SU-DHL-6 (cell line): ENCODE measurements at regions not wholly inside any gene's neighbourhood (a gene's known extent, or its start where the extent isn't known, plus 50 kb on each side); places are given as distances from the start of the nearest gene placed in this dataset.

Source experiments
- H2AFZ ChIP-seq: fragments of 200-600 bp; sonication (generic); 2 replicates; pipeline ENCODE4 v1.6.1; 2014; ENCODE audit warnings: low read depth, mild to moderate bottlenecking, moderate library complexity, mixed read lengths, antibody characterized with exemption, low read length; ENCODE audit not compliant: severe bottlenecking
- H3F3A ChIP-seq: fragments of 200-600 bp; shearing (Covaris generic); 2 replicates; pipeline ENCODE4 v1.6.0; 2016; ENCODE audit warnings: antibody characterized with exemption, mild to moderate bottlenecking; ENCODE audit not compliant: insufficient read depth
- H3K27ac ChIP-seq: fragments of 200-600 bp; sonication (generic); 2 replicates; pipeline ENCODE4 v1.5.1; 2016; ENCODE audit warnings: low read depth, mild to moderate bottlenecking, low read length, moderate library complexity, mixed read lengths
- H3K27me3 ChIP-seq: fragments of 200-600 bp; sonication (generic), shearing (Covaris generic); 2 replicates; pipeline ENCODE4 v1.6.0; 2014; ENCODE audit warnings: mild to moderate bottlenecking, low read length
- H3K36me3 ChIP-seq: fragments of 200-600 bp; sonication (generic); 2 replicates; pipeline ENCODE4 v1.6.1; 2014; ENCODE audit warnings: mild to moderate bottlenecking, low read length, mixed read lengths
- H3K4me2 ChIP-seq: fragments of 300-600, 200-600 bp; shearing (Covaris generic), sonication (generic); 2 replicates; pipeline ENCODE4 v1.6.0; 2014; ENCODE audit warnings: low read length, low read depth, mild to moderate bottlenecking; ENCODE audit not compliant: poor library complexity, severe bottlenecking
- H3K4me3 ChIP-seq: fragments of 200-600 bp; sonication (generic); 2 replicates; pipeline ENCODE4 v1.5.1; 2014; ENCODE audit warnings: antibody characterized with exemption, low read length, mild to moderate bottlenecking, mixed read lengths; ENCODE audit not compliant: insufficient read depth, poor library complexity, severe bottlenecking
- H3K79me2 ChIP-seq: fragments of 200-600 bp; sonication (generic); 2 replicates; pipeline ENCODE4 v1.6.1; 2014; ENCODE audit warnings: mild to moderate bottlenecking, low read length, moderate library complexity; ENCODE audit not compliant: insufficient read depth
- H3K9ac ChIP-seq: fragments of 200-600 bp; sonication (generic); 2 replicates; pipeline ENCODE4 v1.7.0; 2014; ENCODE audit warnings: mild to moderate bottlenecking, low read length
- H3K9me2 ChIP-seq: fragments of 200-600 bp; sonication (generic); replicated peaks from 2 replicates; pipeline ENCODE4 v1.6.1; 2014; ENCODE audit warnings: low read length; ENCODE audit not compliant: insufficient read depth
- H3K9me3 ChIP-seq: fragments of 200-600 bp; sonication (generic); 2 replicates; pipeline ENCODE4 v1.6.1; 2014; ENCODE audit warnings: low read length, mixed read lengths; ENCODE audit not compliant: insufficient read depth
- H4K20me1 ChIP-seq: fragments of 200-600 bp; sonication (generic); 2 replicates; pipeline ENCODE4 v1.6.1; 2014; ENCODE audit warnings: low read depth, mild to moderate bottlenecking, antibody characterized with exemption, low read length, moderate library complexity, mixed read lengths
- EZH2phosphoT487 ChIP-seq: fragments of 200-600 bp; sonication (generic), shearing (Covaris generic); conservative IDR thresholded peaks from 2 replicates; pipeline ENCODE4 v1.6.1; 2018; ENCODE audit warnings: mild to moderate bottlenecking, antibody characterized with exemption, low read length, moderate library complexity, mixed read lengths
- TF ChIP-seq, protein P1 (sequence below): fragments of 200-600 bp; sonication (generic); IDR thresholded peaks from one replicate; pipeline ENCODE4 v1.5.1; 2017; ENCODE audit warnings: antibody characterized with exemption, mild to moderate bottlenecking, low read length, moderate library complexity; ENCODE audit not compliant: insufficient read depth, poor library complexity, severe bottlenecking

DNA sequence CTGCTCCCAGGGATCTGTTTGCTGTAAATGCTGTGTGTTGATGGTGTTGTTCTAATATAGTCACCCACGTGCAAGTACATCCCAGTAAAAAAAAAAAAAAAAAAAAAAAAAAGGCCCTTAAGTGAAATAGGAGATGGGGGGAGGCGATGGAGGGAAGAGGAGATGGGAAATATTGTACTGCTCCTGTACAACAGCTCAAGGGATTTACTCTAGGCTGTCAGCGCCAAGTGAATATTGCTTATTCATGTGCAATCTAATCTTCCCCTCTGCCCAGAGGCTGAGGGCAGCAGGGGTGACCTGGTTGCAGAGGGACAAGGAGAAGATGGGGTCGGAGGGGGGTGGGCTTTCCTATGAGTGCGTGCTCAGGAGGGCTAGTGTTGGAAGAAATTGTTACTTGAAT lies 206.2 kb upstream of the CADM1 start:
- Histone ChIP-seq H3K9me3 (no peaks in the 10 kb centered on the region), H4K20me1 (no peaks in the 10 kb centered on the region), H3K79me2 (no peaks in the 10 kb centered on the region), H3K36me3 (no peaks in the 10 kb centered on the region), H3K4me2 (no peak overlapping the region), H3K4me3 (no peak overlapping the region), H3K27me3 (no peaks in the 10 kb centered on the region), H3K9me2 (no peaks in the 10 kb centered on the region), H2AFZ (no peak overlapping the region), H3F3A (no peaks in the 10 kb centered on the region), H3K27ac (no peak overlapping the region), H3K9ac (no peak overlapping the region)
- no peak for TF ChIP-seq EZH2phosphoT487
- TF ChIP-seq, protein P1, sequence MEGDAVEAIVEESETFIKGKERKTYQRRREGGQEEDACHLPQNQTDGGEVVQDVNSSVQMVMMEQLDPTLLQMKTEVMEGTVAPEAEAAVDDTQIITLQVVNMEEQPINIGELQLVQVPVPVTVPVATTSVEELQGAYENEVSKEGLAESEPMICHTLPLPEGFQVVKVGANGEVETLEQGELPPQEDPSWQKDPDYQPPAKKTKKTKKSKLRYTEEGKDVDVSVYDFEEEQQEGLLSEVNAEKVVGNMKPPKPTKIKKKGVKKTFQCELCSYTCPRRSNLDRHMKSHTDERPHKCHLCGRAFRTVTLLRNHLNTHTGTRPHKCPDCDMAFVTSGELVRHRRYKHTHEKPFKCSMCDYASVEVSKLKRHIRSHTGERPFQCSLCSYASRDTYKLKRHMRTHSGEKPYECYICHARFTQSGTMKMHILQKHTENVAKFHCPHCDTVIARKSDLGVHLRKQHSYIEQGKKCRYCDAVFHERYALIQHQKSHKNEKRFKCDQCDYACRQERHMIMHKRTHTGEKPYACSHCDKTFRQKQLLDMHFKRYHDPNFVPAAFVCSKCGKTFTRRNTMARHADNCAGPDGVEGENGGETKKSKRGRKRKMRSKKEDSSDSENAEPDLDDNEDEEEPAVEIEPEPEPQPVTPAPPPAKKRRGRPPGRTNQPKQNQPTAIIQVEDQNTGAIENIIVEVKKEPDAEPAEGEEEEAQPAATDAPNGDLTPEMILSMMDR: no peak

DNA sequence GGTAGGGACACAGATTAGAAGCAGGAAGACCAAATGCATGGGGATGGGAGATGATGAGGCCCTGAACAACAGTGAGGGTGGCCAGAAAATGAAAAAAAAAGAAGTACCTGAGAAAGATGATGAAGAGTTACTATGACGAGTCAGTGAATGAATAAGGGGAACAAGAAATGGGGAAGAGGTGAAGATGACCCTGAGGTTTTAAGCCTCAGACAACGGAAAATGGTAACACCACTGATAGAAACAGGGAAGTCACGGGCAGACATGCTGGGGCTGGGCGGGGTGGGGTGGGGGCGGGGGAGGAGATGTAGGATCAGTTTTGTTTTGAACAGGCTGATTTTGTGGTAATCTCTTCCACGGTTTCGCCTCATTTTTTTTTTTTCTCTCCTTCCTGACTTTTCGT lies 205.1 kb upstream of the CADM1 start:
- H3K9me2 ChIP-seq: no peaks in the 10 kb centered on the region
- H2AFZ ChIP-seq: no peak overlapping the region
- H3K27me3 ChIP-seq: no peaks in the 10 kb centered on the region
- H3K4me3 ChIP-seq: no peak overlapping the region
- H3K36me3 ChIP-seq: no peaks in the 10 kb centered on the region
- H3F3A ChIP-seq: no peaks in the 10 kb centered on the region
- H4K20me1 ChIP-seq: no peaks in the 10 kb centered on the region
- no peaks in the 10 kb centered on the region for H3K79me2 ChIP-seq
- no peaks in the 10 kb centered on the region for H3K9me3 ChIP-seq
- H3K9ac ChIP-seq: no peak overlapping the region
- no peak overlapping the region for H3K27ac ChIP-seq
- TF ChIP-seq EZH2phosphoT487: no peak
- TF ChIP-seq, protein P1: no peak
- no peak overlapping the region for H3K4me2 ChIP-seq

- H3K27ac ChIP-seq: no peak overlapping the region
Observed at GRCh38 chr11:115707180-115707905, 203.1 kb upstream of the CADM1 start.

More at GRCh38 chr11:115707180-115707905, 203.1 kb upstream of the CADM1 start:
- Histone ChIP-seq H3F3A (no peaks in the 10 kb centered on the region), H3K36me3 (no peaks in the 10 kb centered on the region), H3K79me2 (no peaks in the 10 kb centered on the region), H3K9me2 (no peaks in the 10 kb centered on the region), H3K27me3 (no peaks in the 10 kb centered on the region), H3K4me3 (no peak overlapping the region), H3K9me3 (no peaks in the 10 kb centered on the region), H3K4me2 (no peak overlapping the region), H3K9ac (no peak overlapping the region), H2AFZ (no peak overlapping the region), H4K20me1 (no peaks in the 10 kb centered on the region)
- no peak for TF ChIP-seq EZH2phosphoT487
- TF ChIP-seq, protein P1: no peak
